Suppressor macrophage treated with lipopolysaccharide for 4 hours (primary cell): ENCODE measurements at regions not wholly inside any gene's neighbourhood (a gene's known extent, or its start where the extent isn't known, plus 50 kb on each side); places are given as distances from the start of the nearest gene placed in this dataset.

Experiments used
- DNase-seq: peaks from one replicate; pipeline ENCODE4 v3.0.0-alpha.2; 2020

DNA sequence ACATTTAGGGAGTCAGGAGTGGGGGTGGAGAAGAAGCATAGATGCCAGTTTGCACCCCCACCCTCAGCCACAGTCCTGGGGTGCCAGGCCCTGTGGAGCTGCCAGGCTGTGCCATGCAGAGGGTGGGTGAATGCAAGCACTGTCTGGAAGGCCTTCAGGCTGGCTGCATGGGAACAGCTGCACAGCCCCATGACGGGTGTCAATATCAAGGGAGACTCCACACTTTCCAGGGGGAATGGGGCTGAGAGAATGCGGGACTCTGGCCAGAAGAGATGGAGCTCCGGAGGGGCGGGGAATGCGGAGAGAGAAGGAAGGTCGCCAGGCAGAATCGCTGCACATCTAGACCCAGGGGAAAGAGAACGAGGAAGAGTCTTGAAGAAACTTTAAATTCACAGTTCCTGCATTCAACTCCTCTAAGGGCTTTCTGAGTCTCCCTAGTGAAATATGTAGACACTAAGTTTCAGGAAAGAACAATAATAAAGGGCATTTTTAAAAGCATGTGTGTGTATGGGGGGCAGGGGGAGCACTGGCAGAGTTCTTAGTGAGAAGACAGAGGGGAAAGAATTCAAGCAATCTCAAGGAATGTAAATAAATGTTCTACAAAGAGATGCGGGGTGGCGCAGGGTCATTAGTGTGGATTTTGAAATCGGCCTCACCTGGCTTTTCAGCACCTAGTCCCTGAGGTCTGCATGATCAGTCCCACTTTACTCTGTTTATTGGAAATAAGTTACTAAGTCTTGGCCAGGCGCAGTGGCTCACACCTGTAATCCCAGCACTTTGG, 59.1 kb downstream of the BOD1 start:
- no peak for DNase-seq

- no peak for DNase-seq
Measured at GRCh38 chr5:173556142-173557028, 60.1 kb downstream of the BOD1 start.

DNA sequence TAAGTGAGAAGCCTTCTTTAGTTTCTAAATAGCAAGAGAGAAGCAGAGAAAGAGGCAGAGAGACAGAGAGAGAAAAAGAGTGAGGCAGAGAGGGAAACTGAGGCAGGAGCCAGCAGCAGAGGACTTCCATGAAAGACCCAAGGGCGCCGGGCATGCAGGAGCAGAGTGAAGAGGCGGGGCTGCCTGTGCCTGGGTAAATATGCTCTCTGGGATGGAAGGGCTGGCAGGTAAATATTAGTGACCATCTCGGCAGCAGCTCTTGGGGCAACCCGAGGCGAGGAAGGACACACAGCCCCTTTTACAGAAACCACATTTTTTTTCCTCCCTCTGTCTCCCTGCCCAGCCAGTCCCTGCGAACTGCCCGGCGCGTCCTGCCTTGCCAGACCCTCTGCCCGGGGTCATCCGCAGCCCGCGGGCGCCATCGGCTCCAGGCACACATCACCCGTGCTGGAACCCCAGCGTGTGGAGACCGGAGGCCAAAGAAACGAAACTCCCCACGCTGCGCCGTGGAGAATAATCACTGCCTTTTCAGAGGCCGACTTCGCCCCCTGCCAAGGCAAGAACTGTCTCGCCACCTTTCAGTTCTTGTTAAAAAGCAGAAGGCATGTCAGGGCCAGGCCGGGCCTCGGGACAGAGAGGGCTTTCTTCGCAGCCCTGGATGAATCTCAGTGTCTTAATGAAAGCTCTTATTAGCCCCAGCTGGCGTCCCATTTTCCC, 61.3 kb downstream of the BOD1 start:
- DNase-seq, result no peak

DNA sequence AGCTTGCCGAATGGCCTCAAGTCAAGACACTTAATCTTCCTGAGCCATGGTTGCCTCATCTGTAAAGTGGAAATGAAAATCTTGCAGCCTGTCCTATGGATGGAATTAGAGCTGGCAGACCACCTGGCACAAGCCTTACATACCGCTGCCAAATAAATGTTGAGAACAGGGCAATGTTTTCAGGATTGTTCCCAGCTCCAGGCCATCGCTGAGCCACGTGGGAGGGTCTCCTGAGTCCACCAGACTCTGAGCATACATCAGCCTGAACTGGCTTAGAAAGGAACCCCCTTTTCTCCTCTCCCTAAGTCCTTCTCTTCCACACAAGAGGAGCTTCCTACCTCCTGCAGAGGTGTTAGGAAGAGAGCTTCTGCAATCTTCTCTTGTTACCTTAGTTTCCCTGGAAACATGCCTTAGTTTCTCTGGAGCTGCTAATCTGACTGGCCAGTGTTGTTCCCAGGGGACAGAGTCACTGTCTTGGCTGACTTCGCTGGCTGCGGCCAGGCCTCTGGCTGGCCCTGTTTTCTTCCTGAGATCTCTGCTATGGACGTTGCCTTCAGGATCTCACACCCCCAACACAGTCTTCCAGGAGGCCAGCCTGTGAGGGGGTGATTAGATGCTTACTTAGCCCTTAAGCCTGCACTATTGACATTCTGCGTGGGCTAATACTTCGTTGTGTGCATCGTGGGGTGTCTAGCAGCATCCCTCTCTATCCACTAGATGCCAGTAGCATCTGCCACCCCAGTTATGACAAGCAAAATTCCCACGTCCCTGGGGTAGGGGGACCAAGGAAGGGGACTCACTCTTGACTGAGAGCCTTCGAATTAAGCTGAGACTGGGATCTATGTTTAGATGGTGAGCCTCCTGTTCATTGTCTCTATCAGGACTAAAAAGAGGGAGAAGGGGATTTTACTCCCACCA, 62.2 kb downstream of the BOD1 start:
- DNase-seq, result no peak

DNA sequence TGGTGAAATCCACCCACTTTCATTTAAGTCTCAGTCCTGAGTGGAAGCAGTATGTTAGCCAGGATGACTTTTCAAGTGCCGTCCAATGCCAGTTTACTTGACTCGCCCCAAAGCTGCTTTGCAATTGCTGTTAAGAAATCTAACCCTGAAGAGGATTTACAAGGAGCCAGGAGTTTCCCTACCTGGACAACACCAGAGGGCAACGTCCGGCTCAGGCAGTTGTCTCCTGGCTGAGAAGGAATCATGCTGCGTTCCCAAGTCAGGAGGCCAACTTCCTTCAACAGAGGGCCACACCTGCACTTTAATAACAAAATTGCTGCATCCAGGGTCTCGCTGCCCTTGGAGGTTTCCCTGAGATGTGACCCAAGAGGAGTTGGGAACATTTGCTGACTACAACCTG, 65.8 kb downstream of the BOD1 start:
- no peak for DNase-seq

- DNase-seq, result no peak
Measured at GRCh38 chr5:173549644-173550043, 66.8 kb downstream of the BOD1 start.

GRCh38 chr5:173547579-173547978, 68.9 kb downstream of the BOD1 start:
- DNase-seq, result no peak

GRCh38 chr5:173542964-173543363, 73.5 kb downstream of the BOD1 start:
- DNase-seq, result no peak

- DNase-seq, result no peak
Measured at GRCh38 chr5:173542159-173542558, 74.3 kb downstream of the BOD1 start.

DNA sequence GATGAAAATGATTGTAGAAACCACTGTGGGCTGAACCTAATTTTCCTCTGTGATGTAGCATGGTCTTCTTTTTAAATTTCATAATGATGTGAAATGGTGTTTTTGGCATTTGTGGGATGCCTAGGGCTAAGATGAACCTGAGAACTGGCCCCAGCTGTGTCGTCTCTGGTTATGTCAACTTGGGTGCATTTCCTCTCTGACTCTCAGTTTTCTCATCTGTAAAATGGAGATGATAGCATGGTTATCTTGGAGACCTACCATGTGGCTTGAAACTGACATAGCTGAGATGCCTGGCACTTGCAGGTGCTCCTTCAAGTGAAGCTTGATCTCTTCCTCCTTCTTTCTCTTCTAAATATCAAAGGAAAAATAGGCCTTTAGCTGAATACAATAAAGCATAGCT, 77.8 kb downstream of the BOD1 start:
- DNase-seq, result no peak

DNA sequence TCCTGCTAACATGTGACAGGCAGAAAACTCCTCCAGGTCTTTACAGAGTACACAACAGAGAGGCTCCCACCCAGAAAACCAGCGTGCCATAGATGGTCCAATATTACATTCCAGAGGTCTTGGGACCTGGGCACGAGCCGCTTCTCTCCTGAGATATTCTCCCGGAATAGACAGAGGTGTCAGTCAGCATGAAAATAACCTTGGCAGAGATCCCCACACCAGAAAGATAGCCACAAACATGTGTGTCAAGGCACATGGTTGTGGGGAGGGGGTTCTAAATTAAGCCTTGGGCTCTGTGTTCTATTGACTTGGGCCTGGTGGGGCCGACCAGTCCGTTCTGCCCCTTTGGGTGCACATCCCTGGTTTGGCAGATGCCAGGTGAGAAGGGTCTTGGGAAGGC, 78.4 kb downstream of the BOD1 start:
- DNase-seq, result no peak

DNA sequence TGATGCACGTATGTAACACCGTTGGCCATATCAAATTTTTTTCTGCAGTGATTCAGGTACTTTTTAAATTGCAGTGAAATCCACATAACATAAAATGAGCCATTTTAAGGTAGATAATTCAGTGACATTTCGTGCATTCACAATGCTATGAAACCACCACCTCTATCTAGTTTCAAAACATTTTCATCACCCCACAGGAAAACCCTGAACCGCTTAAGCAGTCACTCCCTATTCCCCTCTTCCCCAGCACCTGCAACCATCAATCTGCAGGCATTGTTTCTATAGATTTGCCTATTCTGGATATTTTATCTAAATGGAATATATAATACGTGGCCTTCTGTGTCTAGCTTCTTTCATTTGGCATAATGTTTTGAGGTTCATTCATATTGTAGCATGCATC, 79.2 kb downstream of the BOD1 start:
- DNase-seq, result no peak

GRCh38 chr5:173535976-173536639, 80.3 kb downstream of the BOD1 start:
- DNase-seq, result no peak

DNA sequence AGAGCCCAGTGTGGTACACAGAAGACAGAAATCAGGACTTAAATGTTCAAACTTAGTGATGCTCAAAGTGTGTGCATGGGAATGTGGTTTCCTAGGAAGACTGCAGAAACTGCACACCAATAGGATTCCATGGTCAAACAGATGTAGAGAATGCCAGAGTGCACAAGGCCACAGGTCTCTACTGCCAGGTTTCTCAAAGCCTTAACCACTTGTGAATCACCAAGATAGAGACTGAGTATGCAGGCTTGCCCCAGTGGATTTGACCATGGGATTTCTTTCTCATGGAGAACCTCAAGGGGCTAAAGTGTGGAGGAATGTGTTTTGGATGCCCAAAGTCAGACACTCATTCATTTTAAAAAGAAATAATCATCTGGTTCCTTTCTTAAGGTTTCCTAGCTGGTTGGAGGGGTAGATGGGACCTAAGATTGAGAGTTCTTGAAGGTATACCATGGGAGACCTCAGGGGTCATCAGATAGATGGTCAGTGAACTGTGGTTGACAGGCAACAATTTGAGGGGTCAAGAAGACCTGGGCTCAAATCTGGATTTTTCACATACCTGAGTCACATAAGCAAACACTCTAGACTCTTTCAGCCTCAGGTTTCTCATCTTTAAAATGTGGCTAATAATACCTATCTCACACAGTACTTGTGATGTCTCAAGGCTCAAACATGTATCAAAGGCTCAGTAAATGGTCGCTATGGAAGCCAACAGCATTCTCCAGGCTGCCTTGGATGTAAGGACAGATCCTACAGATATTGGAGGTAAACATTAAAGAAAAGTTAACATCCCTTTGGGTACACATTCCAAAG, 81.1 kb downstream of the BOD1 start:
- DNase-seq, result no peak

DNA sequence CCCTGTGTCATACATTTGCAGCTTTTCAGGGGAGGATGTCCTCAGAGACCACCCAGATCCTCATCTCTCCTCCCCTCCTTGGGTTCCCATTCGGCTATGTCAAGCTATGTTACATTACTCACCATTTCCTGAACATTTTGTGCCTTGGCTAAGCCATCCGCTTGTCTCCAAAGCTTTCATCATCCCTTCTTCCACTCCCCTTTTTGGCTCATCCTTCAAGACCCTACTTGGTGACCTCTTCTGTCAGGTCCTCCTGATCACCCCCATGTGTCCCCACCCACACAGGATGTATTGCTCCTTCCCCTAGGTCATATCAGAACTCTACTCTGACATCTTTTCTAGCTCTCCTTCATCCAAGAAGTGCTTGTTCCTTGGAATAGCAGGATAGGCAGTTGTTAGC, 81.8 kb downstream of the BOD1 start:
- no peak for DNase-seq

DNA sequence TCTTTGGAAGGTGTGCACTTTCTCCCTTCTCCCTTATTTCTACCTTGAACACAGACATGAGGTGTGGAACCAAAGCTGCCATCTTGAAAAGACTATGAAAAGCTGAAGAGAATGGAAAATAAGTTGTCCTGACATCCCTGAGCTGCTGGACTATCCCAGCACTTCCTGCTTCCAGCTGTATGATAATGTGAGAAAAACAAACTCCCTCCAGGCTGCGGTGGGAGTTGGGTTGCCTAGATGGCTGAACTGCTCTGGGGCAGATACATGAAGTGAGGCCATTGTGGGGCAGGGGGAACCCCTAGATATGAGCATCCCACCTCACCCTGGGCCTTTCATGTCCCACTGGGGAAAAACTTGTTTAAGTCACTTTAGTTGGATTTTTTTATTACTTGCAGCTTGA, 82.4 kb downstream of the BOD1 start:
- no peak for DNase-seq

GRCh38 chr5:173532689-173533250, 83.7 kb downstream of the BOD1 start:
- DNase-seq, result no peak

- DNase-seq, result no peak
Measured at GRCh38 chr5:173531863-173532262, 84.6 kb downstream of the BOD1 start.

- DNase-seq, result no peak
Measured at GRCh38 chr5:173530547-173530946, 85.9 kb downstream of the BOD1 start.

DNA sequence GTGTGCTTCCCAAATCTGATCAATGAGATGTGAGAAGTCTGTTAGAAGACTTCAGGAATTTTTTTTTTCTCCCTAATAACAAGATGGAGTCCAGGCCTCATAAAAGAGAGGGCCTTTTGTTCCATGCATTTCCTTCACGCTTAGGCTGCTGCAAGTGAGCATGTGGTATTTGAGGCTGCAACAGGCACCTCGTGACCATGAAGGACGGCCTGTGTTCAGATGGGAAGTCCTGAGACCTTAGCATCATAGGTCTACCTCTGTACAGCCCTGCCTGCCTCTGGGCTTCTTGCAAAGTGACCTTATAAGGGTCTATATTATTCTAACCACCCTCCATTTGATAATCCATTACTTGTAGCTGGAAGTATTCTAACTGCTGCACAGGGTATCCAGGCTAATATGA, 86.6 kb downstream of the BOD1 start:
- no peak for DNase-seq

GRCh38 chr5:173527671-173528070, 88.8 kb downstream of the BOD1 start:
- DNase-seq, result no peak
